Fibroblast of lung (primary cell): ENCODE measurements at regions not wholly inside any gene's neighbourhood (a gene's known extent, or its start where the extent isn't known, plus 50 kb on each side); places are given as distances from the start of the nearest gene placed in this dataset.

ENCODE experiments used
- CTCF ChIP-seq, 2 donors: IDR thresholded peaks in 1 of 2; conservative IDR thresholded peaks in 1 of 2; 1 replicate in 1 of 2; 2 replicates in 1 of 2; pipeline ENCODE4 v1.5.1; 2011 to 2012; ENCODE audit warnings: low read length in 2 of 2, control low read depth in 1 of 2, inconsistent platforms in 1 of 2, low read depth in 1 of 2, mild to moderate bottlenecking in 1 of 2
- EZH2 ChIP-seq: IDR thresholded peaks from 2 replicates; pipeline ENCODE4 v1.5.1; 2012; ENCODE audit warnings: low read length, control low read depth, mild to moderate bottlenecking; ENCODE audit errors: missing control alignments

- TF ChIP-seq CTCF (conservative IDR thresholded peaks at IDR 0.05 in 1 of 2, IDR thresholded peaks at IDR 0.05 in 1 of 2; ENCODE audit: low read depth in 1 of 2, low read length in 2 of 2) (no peak), EZH2 (no peak)
Observed at GRCh38 chr4:156251373-156252065, 297.9 kb upstream of the CTSO start.
